GM13977 (cell line): ENCODE measurements at regions not wholly inside any gene's neighbourhood (a gene's known extent, or its start where the extent isn't known, plus 50 kb on each side); places are given as distances from the start of the nearest gene placed in this dataset.

Source experiments
- DNase-seq: peaks from one replicate; pipeline ENCODE4 v3.0.0; 2012; ENCODE audit warnings: low spot score
- CTCF ChIP-seq: IDR thresholded peaks from 2 replicates; pipeline ENCODE4 v1.5.1; 2012; ENCODE audit warnings: mild to moderate bottlenecking, control low read depth; ENCODE audit not compliant: insufficient read depth; ENCODE audit errors: extremely low read depth, missing control alignments
- in situ Hi-C: fragments of 300-500 bp; cut with MboI; formaldehyde crosslinking; loops from one replicate; pipeline ENCODE4 v1.12.0; 2022; ENCODE audit warnings: low sequenced_read_pairs, low pct_unique_long_range_greater_than_20kb, mixed read lengths, inconsistent platforms; ENCODE audit not compliant: unreplicated experiment

- DNase-seq, result no peak
- in situ Hi-C loops, result no loop called here
- TF ChIP-seq CTCF, result no peak
These were observed 244.5 kb upstream of the ID2 start for GRCh38 chr2:8437228-8437948.

GRCh38 chr2:8437949-8438400 lies 243.9 kb upstream of the ID2 start:
- in situ Hi-C loops, result no loop called here
- TF ChIP-seq CTCF, result no peak
- no peak for DNase-seq

- DNase-seq, result no peak
- in situ Hi-C loops, result no loop called here
- TF ChIP-seq CTCF, result no peak
These were observed 243.4 kb upstream of the ID2 start for GRCh38 chr2:8438476-8438875.

- DNase-seq, result no peak
- in situ Hi-C loops, result no loop called here
- TF ChIP-seq CTCF, result no peak
These were observed 242.9 kb upstream of the ID2 start for GRCh38 chr2:8438996-8439395.

- TF ChIP-seq CTCF, result no peak
- in situ Hi-C loops, result no loop called here
- no peak for DNase-seq
These were observed 241.7 kb upstream of the ID2 start for GRCh38 chr2:8440029-8440778.

- in situ Hi-C loops, result no loop called here
- TF ChIP-seq CTCF, result no peak
- DNase-seq, result no peak
These were observed 240.5 kb upstream of the ID2 start for GRCh38 chr2:8441371-8441770.
